OCI-LY1 (cell line): ENCODE measurements at regions not wholly inside any gene's neighbourhood (a gene's known extent, or its start where the extent isn't known, plus 50 kb on each side); places are given as distances from the start of the nearest gene placed in this dataset.

Experiments used
- H2AFZ ChIP-seq: fragments of 200-600 bp; sonication (generic), shearing (Covaris generic); 2 replicates; pipeline ENCODE4 v1.6.0; 2014; ENCODE audit warnings: antibody characterized with exemption, mild to moderate bottlenecking, low read length
- H3F3A ChIP-seq: fragments of 200-600 bp; sonication (generic), shearing (Covaris generic); 2 replicates; pipeline ENCODE4 v1.6.0; 2014; ENCODE audit warnings: mild to moderate bottlenecking, antibody characterized with exemption, low read length, moderate library complexity; ENCODE audit not compliant: insufficient read depth
- H3K27ac ChIP-seq: fragments of 200-600 bp; sonication (generic); 2 replicates; pipeline ENCODE4 v1.5.1; 2014; ENCODE audit warnings: low read length, mixed run types, mild to moderate bottlenecking, low read depth; ENCODE audit not compliant: poor library complexity, severe bottlenecking
- H3K27me3 ChIP-seq: fragments of 200-600 bp; sonication (generic); 2 replicates; pipeline ENCODE4 v1.6.0; 2014; ENCODE audit warnings: antibody characterized with exemption, mild to moderate bottlenecking, low read length, moderate library complexity; ENCODE audit not compliant: insufficient read depth
- H3K36me3 ChIP-seq: fragments of 200-600 bp; sonication (generic); 2 replicates; pipeline ENCODE4 v1.6.1; 2014; ENCODE audit warnings: mild to moderate bottlenecking, antibody characterized with exemption, low read length, moderate library complexity, mixed read lengths; ENCODE audit not compliant: insufficient read depth
- H3K4me1 ChIP-seq: fragments of 200-600 bp; sonication (generic); 2 replicates; pipeline ENCODE4 v1.5.1; 2014; ENCODE audit warnings: mild to moderate bottlenecking, low read length, moderate library complexity; ENCODE audit not compliant: insufficient read depth, severe bottlenecking
- H3K4me2 ChIP-seq: fragments of 200-600 bp; sonication (generic), shearing (Covaris generic); 2 replicates; pipeline ENCODE4 v1.6.1; 2014; ENCODE audit warnings: low read length
- H3K4me3 ChIP-seq: fragments of 200-600 bp; sonication (generic); 2 replicates; pipeline ENCODE4 v1.5.1; 2014; ENCODE audit warnings: low read length, low read depth, mild to moderate bottlenecking, mixed read lengths; ENCODE audit not compliant: poor library complexity, severe bottlenecking
- H3K79me2 ChIP-seq: fragments of 200-600 bp; shearing (Covaris generic); 2 replicates; pipeline ENCODE4 v1.6.1; 2016; ENCODE audit warnings: mixed run types, low read length, mixed read lengths; ENCODE audit not compliant: insufficient read depth
- H3K9ac ChIP-seq: fragments of 200-600 bp; sonication (generic), shearing (Covaris generic); 2 replicates; pipeline ENCODE4 v1.6.1; 2014; ENCODE audit warnings: mild to moderate bottlenecking, low read length, mixed read lengths
- H3K9me2 ChIP-seq: fragments of 200-600 bp; sonication (generic), shearing (Covaris generic); 2 replicates; pipeline ENCODE4 v1.6.1; 2014; ENCODE audit warnings: low read depth, mild to moderate bottlenecking, low read length, mixed read lengths
- H3K9me3 ChIP-seq: fragments of 200-600 bp; shearing (Covaris generic); 2 replicates; pipeline ENCODE4 v1.6.1; 2014; ENCODE audit warnings: low read length, mixed read lengths
- H4K20me1 ChIP-seq: fragments of 200-600 bp; sonication (generic), shearing (Covaris generic); 2 replicates; pipeline ENCODE4 v1.6.0; 2016; ENCODE audit warnings: mild to moderate bottlenecking, low read length; ENCODE audit not compliant: insufficient read depth
- CTCF ChIP-seq: fragments of 200-600 bp; sonication (generic), shearing (Covaris generic); IDR thresholded peaks from 2 replicates; pipeline ENCODE4 v1.5.1; 2017; ENCODE audit warnings: mild to moderate bottlenecking, antibody characterized with exemption, low read length, moderate library complexity, mixed read lengths
- EZH2 ChIP-seq: fragments of 200-600 bp; sonication (generic), shearing (Covaris generic); IDR thresholded peaks from 2 replicates; pipeline ENCODE4 v1.8.0; 2017; ENCODE audit warnings: borderline replicate concordance, mixed run types, mild to moderate bottlenecking, antibody characterized with exemption, low read length, moderate library complexity, mixed read lengths

GRCh38 chr4:169807934-169808509 lies 50.3 kb upstream of the HPF1 start:
- Histone ChIP-seq H3K27ac (no peak overlapping the region), H3K4me2 (no peak overlapping the region), H3K27me3 (no peaks in the 10 kb centered on the region), H3K36me3 (no peaks in the 10 kb centered on the region), H2AFZ (no peak overlapping the region), H3F3A (no peaks in the 10 kb centered on the region), H3K4me1 (no peaks in the 10 kb centered on the region), H3K4me3 (no peak overlapping the region), H3K79me2 (no peaks in the 10 kb centered on the region), H3K9me3 (0 out of 2 replicates have a peak, but pooled peaks cover 6% of the 10 kb centered on the region), H4K20me1 (no peaks in the 10 kb centered on the region), H3K9ac (no peak overlapping the region), H3K9me2 (no peaks in the 10 kb centered on the region)
- TF ChIP-seq EZH2: no peak
- no peak for TF ChIP-seq CTCF
